Suprapubic skin (tissue), 4 donors: ENCODE measurements at regions not wholly inside any gene's neighbourhood (a gene's known extent, or its start where the extent isn't known, plus 50 kb on each side); places are given as distances from the start of the nearest gene placed in this dataset.

Experiments used
- DNase-seq, 2 donors: peaks; one replicate each; pipeline ENCODE4 v3.0.0-alpha.2; 2019; ENCODE audit warnings: low spot score in 2 of 2
- H3K27ac ChIP-seq: fragments of 200-600 bp; sonication (generic); one replicate; pipeline ENCODE4 v1.5.1; 2019
- H3K27me3 ChIP-seq: fragments of 200-600 bp; sonication (generic); one replicate; pipeline ENCODE4 v1.5.1; 2019
- H3K36me3 ChIP-seq: fragments of 200-600 bp; sonication (generic); one replicate; pipeline ENCODE4 v1.5.1; 2019
- H3K4me1 ChIP-seq: fragments of 200-600 bp; sonication (generic); one replicate; pipeline ENCODE4 v1.5.1; 2019
- H3K4me3 ChIP-seq: fragments of 200-600 bp; sonication (generic); one replicate; pipeline ENCODE4 v1.5.1; 2019; ENCODE audit warnings: mild to moderate bottlenecking
- H3K9me3 ChIP-seq: fragments of 200-600 bp; sonication (generic); one replicate; pipeline ENCODE4 v1.5.1; 2019
- EP300 ChIP-seq: sonication (generic); formaldehyde crosslinking; IDR thresholded peaks from one replicate; pipeline ENCODE4 v1.6.1; 2017; ENCODE audit warnings: antibody characterized with exemption
- POLR2A ChIP-seq, 2 donors: fragments of 450-650 bp; IDR thresholded peaks; one replicate each; pipeline ENCODE4 v1.6.1; 2017; ENCODE audit warnings: antibody characterized with exemption in 2 of 2, mild to moderate bottlenecking in 2 of 2, moderate library complexity in 2 of 2
- POLR2AphosphoS5 ChIP-seq, 3 donors: sonication (generic); formaldehyde crosslinking; IDR thresholded peaks; one replicate each; pipeline ENCODE4 v1.6.1; 2017; ENCODE audit warnings: antibody characterized with exemption in 3 of 3
- WGBS: methylation state at CpG from one replicate; pipeline ENCODE4 v1.1.5; 2018; 5-methylcytosine and 5-hydroxymethylcytosine counted together
- TF ChIP-seq, protein P1 (sequence below), 2 donors: fragments of 200-600 bp in 1 of 2; fragments of 450-650 bp in 1 of 2; sonication (generic) in 1 of 2; IDR thresholded peaks; one replicate each; pipeline ENCODE4 v1.5.1; 2016 to 2019; ENCODE audit warnings: antibody characterized with exemption in 2 of 2, mild to moderate bottlenecking in 1 of 2, moderate library complexity in 1 of 2

DNA sequence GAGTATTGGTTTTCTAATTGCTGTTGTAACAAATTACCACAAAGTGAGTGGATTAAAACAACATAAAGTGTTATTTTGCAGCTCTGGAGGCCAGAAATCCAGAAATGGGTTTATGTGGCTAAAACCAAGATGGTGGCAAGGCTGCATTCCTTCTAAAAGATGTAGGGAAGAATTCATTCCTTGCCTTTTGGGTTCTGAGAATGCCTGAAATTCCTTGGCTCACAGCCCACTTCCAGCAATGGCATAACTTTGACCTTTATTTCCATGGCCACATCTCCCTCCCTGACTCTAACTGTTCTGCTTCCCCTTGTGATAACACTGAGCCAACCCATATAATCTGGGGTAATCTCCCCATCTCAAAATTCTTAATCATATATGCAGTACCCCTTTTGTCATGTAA lies 269.6 kb upstream of the RPL38 start:
- no peak overlapping the region for H3K27ac ChIP-seq
- no peaks in the 10 kb centered on the region for H3K4me1 ChIP-seq
- H3K36me3 ChIP-seq: no peaks in the 10 kb centered on the region
- H3K9me3 ChIP-seq: no peaks in the 10 kb centered on the region
- no peak overlapping the region for H3K4me3 ChIP-seq
- DNase-seq: no peak
- no peak for TF ChIP-seq POLR2A (IDR thresholded peaks at IDR 0.05)
- no peak for TF ChIP-seq POLR2AphosphoS5 (IDR thresholded peaks at IDR 0.05)
- TF ChIP-seq EP300: no peak
- TF ChIP-seq, protein P1, sequence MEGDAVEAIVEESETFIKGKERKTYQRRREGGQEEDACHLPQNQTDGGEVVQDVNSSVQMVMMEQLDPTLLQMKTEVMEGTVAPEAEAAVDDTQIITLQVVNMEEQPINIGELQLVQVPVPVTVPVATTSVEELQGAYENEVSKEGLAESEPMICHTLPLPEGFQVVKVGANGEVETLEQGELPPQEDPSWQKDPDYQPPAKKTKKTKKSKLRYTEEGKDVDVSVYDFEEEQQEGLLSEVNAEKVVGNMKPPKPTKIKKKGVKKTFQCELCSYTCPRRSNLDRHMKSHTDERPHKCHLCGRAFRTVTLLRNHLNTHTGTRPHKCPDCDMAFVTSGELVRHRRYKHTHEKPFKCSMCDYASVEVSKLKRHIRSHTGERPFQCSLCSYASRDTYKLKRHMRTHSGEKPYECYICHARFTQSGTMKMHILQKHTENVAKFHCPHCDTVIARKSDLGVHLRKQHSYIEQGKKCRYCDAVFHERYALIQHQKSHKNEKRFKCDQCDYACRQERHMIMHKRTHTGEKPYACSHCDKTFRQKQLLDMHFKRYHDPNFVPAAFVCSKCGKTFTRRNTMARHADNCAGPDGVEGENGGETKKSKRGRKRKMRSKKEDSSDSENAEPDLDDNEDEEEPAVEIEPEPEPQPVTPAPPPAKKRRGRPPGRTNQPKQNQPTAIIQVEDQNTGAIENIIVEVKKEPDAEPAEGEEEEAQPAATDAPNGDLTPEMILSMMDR (IDR thresholded peaks at IDR 0.05): no peak
- peaks cover 18% of the 10 kb centered on the region for H3K27me3 ChIP-seq

DNA sequence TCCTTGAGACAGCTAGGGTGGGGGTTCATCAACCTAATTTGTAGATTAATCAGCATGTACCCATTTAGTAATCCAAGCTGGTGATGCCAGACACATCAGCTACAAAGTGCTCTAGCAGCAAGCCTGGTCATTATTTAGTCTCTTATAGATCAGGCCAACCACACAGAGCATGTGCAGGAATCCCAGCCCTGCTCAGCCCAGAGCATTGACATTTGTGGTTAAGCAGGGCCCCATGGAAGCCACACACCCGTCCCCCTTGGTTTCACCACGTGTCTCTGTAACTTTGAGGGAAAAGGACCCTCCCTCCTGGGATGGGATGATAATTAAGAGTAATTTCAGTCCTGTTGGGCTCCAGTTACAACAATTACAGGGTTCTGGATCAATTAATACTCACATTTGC lies 268.8 kb upstream of the RPL38 start:
- no peaks in the 10 kb centered on the region for H3K9me3 ChIP-seq

DNA sequence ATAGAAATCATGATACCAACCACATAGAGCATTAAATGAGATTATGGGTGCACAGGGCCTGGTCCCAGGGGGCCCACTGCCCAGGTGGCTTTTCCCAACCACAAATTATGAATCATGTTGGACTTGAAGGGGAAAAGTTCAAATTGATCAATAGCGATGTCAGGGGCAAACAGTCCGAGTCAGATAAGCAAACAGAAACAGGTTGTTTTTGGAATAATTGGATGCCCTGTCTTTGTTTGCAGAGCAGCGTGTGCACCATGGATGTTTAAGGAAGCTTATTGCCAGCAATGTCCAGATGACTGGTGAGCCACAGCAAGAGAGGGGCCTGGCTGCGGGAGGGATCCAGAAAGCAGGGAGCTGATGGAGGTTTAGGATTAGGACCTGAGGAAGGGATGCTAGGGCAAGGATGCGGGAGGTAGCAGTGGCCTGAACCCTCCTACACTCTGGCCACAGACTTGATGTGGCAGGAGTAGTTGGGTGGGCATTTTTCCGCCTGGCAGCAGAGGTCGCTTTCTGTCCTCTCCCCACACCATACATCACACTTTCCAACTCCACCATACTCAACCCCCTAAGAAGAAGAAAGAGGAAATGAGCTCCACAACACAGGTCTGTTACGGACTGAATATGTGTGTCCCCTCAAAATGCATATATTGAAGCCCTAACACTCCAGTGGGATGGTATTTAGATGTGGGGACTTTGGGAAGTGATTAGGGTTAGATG lies 266.4 kb upstream of the RPL38 start:
- H3K4me3 ChIP-seq: no peak overlapping the region
- no peaks in the 10 kb centered on the region for H3K4me1 ChIP-seq

More for the DNA sequence above, 268.8 kb upstream of the RPL38 start:
- no peak overlapping the region for H3K4me3 ChIP-seq
- no peak overlapping the region for H3K27ac ChIP-seq
- H3K36me3 ChIP-seq: no peaks in the 10 kb centered on the region
- H3K27me3 ChIP-seq: peaks cover 17% of the 10 kb centered on the region
- H3K4me1 ChIP-seq: no peaks in the 10 kb centered on the region
- TF ChIP-seq POLR2AphosphoS5 (IDR thresholded peaks at IDR 0.05) (no peak), POLR2A (IDR thresholded peaks at IDR 0.05) (no peak), EP300 (no peak)
- TF ChIP-seq, protein P1 (IDR thresholded peaks at IDR 0.05): no peak
- WGBS: 37% methylated on average over 2 of the region's 2 CpGs
- DNase-seq: no peak

DNA sequence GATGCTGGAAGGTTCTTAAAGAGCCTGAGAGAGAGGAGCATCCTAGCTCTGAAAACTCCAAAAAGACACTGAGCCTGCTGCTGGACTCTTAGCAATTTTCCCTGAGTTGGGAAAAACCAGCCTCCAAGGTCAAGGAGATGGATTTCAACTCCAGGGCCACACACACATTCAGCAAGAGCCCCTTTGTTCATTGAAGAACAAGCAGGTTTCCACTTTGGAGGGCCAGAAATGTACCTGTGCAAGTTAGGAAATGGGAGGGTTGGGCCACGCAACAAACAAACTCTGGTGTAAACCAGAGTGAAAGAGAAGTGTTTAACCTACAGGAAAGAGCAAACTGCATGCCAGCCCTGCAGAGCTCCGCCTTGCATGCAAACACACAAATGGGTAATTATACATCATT lies 264.8 kb upstream of the RPL38 start:
- Histone ChIP-seq H3K36me3 (no peaks in the 10 kb centered on the region), H3K9me3 (no peaks in the 10 kb centered on the region), H3K4me3 (no peak overlapping the region), H3K4me1 (no peaks in the 10 kb centered on the region), H3K27me3 (peaks cover 13% of the 10 kb centered on the region), H3K27ac (no peak overlapping the region)
- WGBS: 85% methylated on average over 2 of the region's 2 CpGs
- no peak for DNase-seq
- TF ChIP-seq, protein P1 (IDR thresholded peaks at IDR 0.05): no peak
- no peak for TF ChIP-seq POLR2A (IDR thresholded peaks at IDR 0.05)
- TF ChIP-seq POLR2AphosphoS5 (IDR thresholded peaks at IDR 0.05): no peak
- no peak for TF ChIP-seq EP300

More for the DNA sequence above, 266.4 kb upstream of the RPL38 start:
- H3K36me3 ChIP-seq: no peaks in the 10 kb centered on the region
- no peaks in the 10 kb centered on the region for H3K9me3 ChIP-seq
- whole genome bisulfite sequencing: 87% methylated on average over 8 of the region's 8 CpGs
- DNase-seq: no peak
- TF ChIP-seq, protein P1 (IDR thresholded peaks at IDR 0.05): no peak
- TF ChIP-seq EP300 (no peak), POLR2AphosphoS5 (IDR thresholded peaks at IDR 0.05) (no peak), POLR2A (IDR thresholded peaks at IDR 0.05) (no peak)
- H3K27me3 ChIP-seq: peaks cover 8% of the 10 kb centered on the region
- no peak overlapping the region for H3K27ac ChIP-seq

DNA sequence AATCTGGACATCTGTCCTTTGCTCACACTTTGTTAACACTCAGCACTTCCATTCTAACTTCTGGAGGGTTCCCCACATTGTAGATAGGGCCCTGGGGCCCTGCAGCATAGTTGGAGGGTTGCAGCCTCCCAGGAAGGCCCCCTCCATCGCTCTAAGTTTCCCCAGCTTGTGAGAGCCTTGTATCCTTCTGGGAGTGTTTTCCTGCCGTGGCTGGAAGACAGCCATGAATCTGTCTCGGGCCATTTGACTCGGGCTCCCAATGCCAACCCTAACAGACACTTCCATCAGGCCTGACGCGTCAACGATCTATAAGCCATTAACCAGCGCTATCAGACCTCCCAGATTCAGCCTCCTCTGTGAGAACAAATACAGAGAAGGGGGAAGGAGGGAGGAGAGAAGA lies 263.7 kb upstream of the RPL38 start:
- 63% methylated on average over 8 of the region's 8 CpGs for WGBS
- no peak for TF ChIP-seq POLR2AphosphoS5 (IDR thresholded peaks at IDR 0.05)
- TF ChIP-seq EP300: no peak
- TF ChIP-seq POLR2A (IDR thresholded peaks at IDR 0.05): no peak
- TF ChIP-seq, protein P1 (IDR thresholded peaks at IDR 0.05): no peak
- Histone ChIP-seq H3K36me3 (no peaks in the 10 kb centered on the region), H3K27me3 (peaks cover 15% of the 10 kb centered on the region), H3K27ac (no peak overlapping the region), H3K4me3 (no peak overlapping the region), H3K4me1 (no peaks in the 10 kb centered on the region), H3K9me3 (no peaks in the 10 kb centered on the region)
- no peak for DNase-seq
